HT-29 (cell line): ENCODE measurements at regions not wholly inside any gene's neighbourhood (a gene's known extent, or its start where the extent isn't known, plus 50 kb on each side); places are given as distances from the start of the nearest gene placed in this dataset.
A peak's percentile ranks its signal among the peaks of the same experiment; 100 is the strongest.

Experiments
- DNase-seq: peaks from one replicate; pipeline ENCODE4 v3.0.0-alpha.2; 2015; ENCODE audit warnings: low spot score

DNA sequence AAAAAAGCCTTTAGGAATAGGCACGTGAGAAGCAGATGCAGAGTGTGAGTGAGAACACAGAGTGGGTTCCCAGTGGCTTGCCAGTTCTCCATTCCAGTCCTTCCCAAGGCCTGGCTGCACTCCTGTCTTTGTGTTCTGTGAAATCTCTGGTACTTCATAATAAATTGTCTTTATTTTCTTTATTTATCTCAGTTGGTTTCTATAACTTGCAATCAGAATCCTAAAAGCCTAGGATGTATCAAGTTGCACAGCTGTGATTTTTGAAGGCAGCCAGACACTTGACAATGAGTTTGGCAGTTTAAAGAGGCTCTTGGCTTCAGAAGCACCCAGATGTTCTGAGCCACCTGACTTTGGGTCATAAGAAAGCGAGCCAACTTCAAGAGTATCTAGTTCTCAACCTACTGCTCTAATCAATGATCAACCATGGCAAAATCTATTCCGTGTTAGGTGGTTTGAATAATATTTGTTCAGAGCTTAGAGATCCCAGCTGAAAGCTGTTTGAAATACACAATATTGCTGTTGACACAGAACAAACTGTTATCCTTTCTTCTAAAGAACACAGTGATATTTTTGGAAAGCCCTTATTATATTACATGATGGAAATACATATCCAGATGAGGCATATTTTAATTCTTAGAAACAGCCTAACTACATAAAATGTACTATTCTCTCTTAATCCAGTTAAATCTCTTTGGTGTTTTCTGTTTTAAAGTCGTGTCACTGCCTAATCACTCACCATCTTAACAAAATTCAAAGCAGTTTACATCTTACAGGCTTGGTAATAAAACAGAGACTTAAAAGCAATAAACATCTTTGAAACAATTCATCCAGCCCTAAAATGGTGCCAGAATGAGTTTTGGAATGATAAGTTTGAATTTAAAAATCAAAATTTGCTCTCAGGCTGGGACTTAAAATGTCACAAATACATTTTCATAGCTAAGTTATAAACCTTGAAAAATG is 483.0 kb upstream of the NBEA start:
- no peak for DNase-seq

DNA sequence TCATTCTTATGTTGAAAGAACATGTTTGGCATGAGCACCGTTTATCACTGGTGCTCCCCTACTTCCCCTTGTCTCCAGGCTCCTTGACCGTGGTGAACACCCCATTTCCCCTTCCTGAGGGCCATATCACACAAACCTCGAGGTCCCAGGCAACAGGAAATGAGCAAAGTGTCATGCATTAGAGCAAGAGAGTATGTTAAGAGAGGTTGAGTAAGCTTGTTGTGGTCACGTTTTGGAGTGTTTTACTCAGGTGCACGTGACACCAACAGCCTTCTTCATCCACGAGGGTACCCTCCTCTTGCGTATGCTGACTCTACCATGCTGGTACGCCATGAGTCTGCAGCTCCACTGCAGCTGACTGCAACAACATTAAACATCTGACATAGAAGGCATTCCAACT is 482.2 kb upstream of the NBEA start:
- no peak for DNase-seq

DNA sequence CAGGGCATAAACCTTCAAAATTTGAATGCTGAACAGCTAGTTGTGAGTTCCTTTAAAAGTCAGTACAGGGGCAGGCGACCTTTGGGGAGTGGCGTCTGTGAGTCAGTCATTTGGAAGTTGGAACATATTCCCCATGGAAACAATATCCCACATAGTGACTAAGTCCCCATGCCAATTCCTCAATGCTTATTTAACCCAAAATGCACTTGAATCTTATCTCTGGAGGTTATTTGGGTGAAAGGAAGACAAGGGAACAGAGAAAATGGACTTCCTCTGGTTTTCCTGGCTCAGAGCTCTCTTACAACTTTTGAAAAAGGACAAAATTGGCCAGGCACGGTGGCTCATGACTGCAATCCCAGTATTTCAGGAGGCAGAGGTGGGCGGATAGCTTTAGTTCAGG is 479.2 kb upstream of the NBEA start:
- peak; percentile 35 for DNase-seq

DNA sequence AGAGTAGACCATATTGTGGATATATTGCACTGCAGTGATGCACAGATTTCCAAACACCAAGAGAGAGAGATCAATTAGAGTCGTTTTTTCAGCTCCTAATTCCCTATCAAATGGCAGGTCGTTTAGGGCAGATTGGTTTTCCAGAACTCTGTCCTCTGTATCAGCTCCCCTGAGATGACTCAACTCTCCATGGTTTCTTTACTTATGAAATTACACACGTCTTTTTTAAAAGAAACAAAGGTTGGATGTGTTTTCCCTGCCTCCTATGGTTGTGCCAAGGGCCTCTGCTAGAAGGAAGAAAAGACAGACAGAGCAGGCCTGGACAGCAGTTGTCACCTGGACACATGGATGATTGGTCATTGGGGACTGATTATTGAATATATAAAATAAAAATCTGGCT is 478.1 kb upstream of the NBEA start:
- no peak for DNase-seq

DNA sequence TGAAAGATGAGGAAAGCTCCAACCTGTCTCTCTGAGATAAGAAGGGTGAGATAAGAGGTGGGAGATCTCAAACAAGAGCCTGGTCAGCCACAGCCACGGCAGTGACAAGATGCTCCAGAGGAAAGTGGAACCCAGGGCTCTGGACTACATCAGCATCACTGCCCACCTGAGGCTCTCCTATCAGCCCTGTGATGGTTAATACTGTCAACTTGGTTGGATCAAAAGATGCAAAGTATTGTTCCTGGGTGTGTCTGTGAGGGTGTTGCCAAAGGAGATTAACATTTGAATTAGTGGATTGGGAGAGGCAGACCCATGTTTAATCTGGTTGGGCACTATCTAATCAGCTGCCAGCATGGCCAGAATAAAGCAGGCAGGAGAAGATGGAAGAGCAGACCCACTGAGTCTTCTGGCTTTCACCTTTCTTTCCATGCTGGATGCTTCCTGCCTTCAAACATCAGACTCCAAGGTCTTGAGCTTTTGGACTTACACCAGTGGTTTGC is 476.6 kb upstream of the NBEA start:
- DNase-seq = no peak

DNA sequence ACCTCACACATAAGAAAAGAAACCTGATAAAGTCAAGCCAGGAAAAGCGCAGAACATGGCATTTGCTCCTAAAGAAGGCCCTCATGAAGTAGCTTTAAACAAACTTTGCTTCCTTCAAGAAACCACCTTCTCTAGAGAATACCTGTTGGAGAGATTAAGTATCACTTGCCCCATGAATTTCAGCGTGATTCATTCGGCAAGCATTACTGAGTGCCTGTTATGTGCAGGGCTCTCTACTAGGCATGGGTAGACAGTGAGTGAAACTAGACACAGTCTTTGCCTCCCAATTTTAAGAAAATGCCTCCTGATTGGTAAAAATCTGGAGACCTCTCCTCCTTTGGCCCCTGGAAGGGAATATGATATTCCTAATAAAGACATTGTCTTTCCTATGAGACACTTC is 475.8 kb upstream of the NBEA start:
- DNase-seq = no peak

DNA sequence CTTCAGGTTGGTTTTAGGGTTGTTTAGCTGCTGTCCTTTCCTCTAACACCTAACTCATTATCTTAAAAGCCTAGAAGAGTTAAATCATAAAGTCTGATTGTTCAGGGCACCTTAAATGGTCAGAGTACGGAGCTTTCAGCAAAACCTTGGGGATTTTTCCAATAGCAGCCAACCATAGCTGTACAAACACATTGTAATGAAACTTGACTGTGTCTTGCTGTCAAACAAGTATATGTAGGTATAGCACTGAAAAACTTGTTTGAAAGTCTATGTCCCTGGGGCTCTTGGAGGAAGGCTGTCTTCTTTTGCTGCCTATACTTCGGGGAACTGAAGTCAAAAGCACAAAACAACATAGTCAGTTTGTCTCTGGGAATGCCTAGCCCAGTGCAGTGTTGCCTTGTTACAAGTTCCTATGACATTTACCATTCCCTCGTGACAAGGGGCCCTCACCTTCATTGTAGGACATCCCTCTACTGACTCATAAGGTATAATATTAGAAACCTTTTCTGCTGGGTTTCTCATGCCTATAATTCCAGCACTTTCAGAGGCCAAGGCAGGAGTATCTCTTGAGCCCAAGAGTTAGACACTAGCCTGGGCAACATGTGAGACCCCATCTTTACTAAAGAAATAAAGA is 474.5 kb upstream of the NBEA start:
- DNase-seq = no peak

DNA sequence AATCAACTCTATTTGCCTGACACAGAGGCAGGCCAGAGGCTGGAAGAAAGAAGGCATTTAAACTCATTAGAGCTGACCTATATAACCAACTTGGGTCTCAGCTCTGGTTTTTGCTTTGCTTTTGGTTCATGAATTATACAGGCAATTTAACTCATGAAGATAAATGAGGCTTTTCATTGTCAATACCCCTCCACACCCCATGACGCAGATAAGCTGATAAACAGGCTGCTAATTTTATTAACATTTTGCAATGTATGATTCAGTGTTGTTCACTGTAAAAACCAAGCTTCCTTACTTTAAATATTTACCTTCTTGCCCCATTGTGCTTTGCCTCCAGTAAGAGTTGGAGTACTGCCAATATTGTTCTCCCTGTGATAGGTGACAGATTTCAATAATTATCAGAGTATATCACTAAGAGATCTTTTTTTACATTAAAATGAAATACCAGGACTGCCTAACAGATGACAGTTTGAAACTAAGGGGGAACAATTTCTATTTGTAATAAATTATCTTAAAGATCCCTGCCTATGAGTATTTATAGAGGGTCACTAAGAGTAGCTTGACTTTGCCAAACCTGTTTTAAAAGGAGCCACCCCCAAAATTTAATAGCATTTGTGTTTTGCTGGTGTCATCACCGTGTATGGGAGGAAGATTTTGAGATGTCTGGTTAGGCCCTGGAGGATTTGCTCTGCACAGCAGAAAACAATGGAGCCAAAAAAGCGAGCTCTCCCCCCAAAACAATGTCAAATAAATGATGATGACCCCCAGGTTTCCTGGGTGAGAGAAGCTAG is 472.7 kb upstream of the NBEA start:
- peak; percentile 81 for DNase-seq

DNA sequence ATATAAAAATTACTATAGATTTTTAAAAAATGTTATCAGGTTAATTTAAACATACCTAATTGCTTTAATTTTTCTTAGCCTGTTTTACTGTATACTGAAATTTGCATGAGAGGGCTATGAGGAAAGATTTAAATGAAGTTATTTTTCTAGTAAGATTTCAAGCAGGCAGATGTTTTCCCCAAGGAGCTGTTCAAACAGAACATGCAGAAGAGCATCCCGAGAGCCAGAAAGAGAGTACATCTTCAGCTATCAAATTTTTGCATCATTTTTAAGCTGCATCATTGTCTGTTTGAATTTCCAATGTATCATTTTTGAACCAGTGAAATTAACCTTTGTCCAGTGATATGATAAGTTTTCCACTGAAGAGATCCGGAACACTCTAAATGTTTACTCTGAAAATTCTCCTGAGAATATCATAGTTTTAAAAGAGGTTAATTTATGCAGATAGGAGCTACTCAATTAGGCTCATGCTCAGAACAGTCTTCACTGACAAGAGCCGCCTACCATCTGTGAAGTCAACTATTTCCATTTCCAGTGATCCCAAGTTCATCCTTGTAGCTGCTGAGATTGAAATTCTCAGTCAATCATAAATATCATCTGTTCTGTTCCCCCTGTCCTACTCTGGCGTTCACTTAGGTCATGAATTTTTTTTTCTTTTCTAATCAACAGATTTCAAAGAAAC is 467.7 kb upstream of the NBEA start:
- DNase-seq = no peak

DNA sequence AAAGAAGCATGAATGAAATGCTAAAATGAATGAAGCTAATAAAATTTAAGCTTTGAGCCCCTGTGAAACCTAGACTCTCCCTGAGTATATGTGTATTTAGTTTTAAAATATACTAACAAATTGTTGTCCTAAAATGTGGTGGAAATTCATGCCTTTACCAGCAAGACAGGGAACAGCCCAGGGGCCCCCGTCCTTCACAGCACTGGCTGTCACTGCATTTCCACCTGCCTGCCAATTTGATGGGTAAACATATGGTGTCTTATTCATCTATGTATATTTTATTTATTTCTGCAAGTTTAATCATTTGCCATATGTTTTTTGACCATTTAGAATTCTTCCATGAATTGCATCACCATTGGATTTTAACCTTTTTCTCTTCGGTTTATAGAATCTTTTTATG is 463.7 kb upstream of the NBEA start:
- DNase-seq = no peak

DNA sequence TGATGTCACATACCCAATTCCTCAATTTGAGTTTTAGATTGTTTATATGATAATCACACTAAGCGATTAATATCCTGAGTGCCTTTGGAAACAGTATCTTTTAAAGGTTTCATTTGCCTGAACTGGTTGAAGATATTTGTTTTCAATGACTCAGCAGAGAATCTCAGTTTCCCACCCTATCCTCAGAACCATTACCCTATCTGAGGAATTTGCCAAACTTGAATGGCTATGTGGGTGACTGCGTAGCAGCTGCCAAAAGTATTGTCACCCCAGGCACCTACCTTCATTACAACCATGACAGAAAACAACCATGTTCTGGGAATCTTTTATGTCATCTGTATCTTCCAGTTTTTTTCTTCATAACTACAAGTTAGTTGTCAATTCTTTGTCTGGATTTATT is 440.1 kb upstream of the NBEA start:
- no peak for DNase-seq

DNA sequence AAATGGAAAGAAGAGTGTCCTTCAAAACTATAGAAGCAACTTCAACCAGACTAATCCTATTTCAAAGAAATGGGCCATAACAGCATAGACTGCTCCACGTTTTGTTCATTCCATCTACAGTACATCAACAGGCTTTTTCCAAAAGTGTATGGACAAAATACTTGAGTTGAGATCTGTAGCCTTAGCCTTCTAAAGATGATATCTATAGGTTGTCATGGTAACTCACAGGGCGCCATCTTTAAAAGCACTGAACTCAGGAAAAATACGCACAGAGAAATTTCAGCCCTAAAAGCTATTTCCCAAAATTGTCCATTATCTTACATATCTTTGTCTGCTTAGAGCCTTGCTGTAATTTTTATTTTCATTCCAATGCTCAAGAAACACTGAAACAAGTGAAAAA is 439.4 kb upstream of the NBEA start:
- DNase-seq = no peak

DNA sequence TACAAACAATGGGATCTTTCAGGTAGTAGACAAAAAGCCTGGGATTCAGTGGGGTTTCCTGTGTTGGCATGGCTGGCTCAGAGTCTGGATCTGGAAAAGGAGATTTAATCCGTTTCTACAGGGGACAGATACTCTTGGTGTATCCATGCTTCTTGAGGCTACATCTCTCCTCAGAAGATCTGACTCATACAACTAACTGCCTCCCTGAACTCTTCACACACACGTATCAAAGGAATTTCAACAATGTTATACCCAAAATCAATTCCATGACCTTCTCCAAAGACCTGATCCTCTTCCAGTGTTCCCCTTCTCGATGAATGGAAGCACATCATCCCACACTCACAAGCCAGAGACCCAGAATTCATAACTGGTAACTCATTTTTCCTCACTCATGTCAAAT is 435.3 kb upstream of the NBEA start:
- DNase-seq = no peak

DNA sequence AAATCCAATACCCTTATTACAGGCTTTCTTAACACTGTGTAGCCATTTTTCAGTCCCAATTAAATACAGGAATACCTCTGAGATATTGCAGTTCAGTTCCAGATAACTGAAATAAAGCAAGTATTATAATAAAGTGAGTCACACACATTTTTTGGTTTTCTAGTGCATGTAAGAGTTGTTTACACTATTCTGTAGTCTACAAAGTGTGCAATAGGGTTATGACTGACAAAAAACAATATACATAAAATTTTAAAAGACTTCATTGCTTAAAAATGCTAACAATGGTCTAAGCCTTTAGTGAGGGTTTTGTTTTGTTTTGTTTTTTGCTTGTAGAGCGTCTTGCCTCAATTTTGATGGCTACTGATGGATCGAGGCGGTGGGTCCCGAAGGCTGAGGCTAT is 434.4 kb upstream of the NBEA start:
- DNase-seq = no peak

DNA sequence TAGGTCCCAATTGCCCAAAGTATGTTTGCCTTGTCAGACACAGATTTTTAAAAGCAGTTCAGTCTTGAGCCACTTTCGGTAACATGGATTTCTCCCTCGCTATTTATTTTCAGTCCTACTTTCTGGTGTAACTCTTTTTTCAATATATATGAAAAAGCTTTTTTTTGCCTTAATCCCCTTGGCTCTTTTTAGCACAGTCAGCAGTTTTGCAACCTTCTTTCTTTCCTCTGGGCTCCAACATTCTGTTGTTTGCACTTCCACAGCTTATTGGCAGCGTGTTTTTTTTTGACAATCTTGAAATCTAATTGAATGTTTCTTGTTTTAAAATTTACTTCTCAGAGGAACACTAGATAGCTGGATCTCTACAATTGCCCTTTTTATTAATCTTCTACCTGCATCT is 429.3 kb upstream of the NBEA start:
- DNase-seq = no peak

DNA sequence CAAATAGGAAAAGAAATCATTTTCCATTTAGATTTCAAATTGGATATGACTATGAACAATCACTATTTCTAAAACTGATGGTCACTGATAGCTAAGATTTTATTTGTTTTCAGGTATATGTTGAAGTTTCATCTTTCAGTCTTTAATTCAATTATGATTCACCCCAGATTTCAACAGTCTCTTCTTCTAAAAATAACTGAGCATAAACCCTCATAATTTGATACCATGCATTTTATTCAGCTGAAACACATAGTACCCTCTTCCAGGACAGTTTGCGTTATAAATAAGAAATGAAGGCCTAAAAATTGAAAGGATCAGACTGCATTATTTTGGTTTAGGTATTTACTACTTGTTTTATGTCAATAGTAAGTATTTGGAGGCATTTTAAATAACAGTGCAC is 428.5 kb upstream of the NBEA start:
- no peak for DNase-seq

DNA sequence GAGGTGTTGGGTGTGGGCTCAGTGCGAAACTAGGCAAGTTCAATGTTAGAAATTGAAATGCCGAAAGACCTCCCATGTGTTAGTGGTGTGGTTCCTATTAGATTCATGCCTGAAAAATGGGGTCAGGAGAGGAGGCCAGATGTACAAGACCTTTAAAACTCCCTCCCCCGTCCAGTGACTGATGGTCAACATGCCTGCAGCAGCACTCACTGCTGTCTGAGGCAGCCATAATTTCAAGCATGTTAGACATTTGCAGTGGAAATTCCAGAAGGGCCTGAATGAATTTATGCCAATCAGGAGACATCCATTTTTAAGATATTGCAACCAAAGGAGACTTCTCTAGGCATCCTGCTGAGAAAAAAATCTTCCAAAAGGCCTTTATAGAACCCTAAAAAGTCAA is 426.9 kb upstream of the NBEA start:
- DNase-seq = no peak

DNA sequence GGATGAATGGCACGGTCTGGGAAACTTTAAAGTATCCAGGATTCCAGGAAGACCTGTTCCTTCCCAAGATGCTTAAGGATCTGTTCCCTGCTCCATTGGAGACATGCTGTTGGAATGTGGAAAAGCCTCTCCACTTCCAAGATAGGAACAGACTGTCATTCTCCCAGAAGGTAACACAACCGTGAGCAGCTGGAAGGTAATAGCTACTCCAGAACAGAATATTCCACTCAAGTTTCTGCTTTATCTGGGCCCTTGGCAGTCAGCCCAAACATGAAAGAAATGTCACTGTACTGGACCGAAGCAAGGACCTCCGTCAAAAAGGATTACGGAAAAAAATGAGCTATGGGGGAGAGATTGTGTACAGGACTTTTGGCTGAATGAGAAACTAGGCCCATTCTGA is 420.9 kb upstream of the NBEA start:
- no peak for DNase-seq

DNA sequence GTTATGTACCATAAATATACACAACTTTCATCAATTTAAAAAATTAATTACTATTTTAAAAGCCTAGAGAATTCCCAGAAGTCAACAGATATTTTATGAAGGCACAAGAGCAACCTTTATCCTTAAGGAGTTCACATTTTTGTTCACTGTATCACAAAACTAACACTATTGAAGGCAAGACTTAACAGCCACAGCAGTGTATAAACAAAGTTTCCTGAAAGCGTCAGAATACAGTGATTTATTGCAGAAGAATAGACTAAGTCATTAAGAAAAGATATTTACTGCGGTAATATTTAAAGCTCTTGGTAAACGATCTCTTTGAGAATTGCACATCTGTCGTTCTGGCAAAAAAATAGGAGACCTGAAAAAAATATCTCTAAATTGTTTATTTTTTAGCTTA is 419.3 kb upstream of the NBEA start:
- no peak for DNase-seq

DNA sequence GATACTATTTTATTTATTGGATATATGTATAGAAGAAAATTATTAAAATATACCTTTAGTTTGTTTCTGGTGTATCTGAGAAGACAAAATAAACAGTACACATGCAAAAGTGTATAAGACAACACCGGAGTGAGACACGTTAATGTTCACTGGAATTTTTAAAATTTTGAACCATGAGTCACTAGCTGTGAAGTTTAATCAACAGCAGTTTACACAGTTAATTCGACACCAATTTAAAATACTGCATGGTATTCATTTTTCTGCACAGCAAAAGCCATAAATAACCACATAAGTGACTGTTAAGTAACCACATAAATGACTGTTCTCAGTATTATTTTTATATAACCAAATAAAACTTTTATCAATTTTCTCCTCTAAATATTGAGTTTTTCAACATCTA is 418.7 kb upstream of the NBEA start:
- peak; percentile 12 for DNase-seq

DNA sequence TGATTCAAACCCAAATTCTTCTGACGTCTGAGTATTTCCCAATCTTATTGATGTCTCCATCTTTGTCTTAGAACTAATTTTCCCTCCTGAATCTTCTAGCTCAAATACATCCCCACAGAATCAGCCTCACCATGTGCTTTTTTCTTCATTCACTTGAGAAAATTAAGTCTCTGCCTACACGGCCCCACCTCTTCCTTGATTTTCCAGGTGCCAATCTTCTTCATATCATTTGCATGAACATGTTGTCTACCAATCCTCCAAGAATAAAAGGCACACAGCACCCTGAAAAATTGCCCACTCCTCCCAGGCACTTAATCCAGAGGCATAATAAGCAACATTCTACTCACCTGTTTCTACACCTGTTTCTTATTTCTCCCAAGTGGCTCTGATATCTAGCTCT is 408.1 kb upstream of the NBEA start:
- no peak for DNase-seq

DNA sequence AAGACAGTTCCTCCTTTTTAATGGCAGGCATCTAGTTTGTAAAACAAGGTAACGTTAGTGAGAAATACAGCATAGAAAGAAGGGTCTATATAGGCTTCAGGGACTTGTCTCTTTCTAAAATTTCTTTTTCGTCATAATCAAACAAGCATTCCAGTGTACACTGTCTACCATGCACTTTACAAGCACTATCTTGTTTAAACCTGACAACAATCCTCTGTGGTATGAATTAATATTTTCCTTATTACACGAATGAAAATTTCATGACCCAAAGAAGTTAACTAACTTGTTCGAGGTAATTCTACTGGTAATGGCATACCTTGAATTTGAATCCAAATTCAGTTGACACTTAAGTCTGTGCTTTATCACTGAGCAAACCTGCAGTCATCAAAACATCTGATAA is 399.7 kb upstream of the NBEA start:
- DNase-seq = no peak
